ENCODE measurements at regions not wholly inside any gene's neighbourhood (a gene's known extent, or its start where the extent isn't known, plus 50 kb on each side); places are given as distances from the start of the nearest gene placed in this dataset.

- Mint-ChIP-seq H3K27me3 (ENCODE audit: insufficient read depth, unreplicated experiment) (peaks cover 5% of the 10 kb centered on the region), H3K4me1 (ENCODE audit: low read depth, unreplicated experiment) (no peaks in the 10 kb centered on the region), H3K4me3 (ENCODE audit: unreplicated experiment) (no peak overlapping the region), H3K36me3 (ENCODE audit: insufficient read depth, unreplicated experiment) (no peaks in the 10 kb centered on the region), H3K27ac (ENCODE audit: unreplicated experiment) (no peak overlapping the region), H3K9me3 (ENCODE audit: unreplicated experiment) (no peaks in the 10 kb centered on the region)
- BruUV-seq (replicated peaks): no TSS peak
- no peak for DNase-seq
- no peaks in the 10 kb centered on the region for H3K9me3 ChIP-seq
- no peak overlapping the region for H3K4me3 ChIP-seq (ENCODE audit: low read depth, low read length)
- ChIA-PET POLR2A (no interaction called here), CTCF (interaction anchor here (0.6 to 1.1 kb wide), 2 partner anchors 15 to 762 kb away, joined by 3 to 4 read pairs; no protein-coding TSS in a partner anchor)
- no peaks in the 10 kb centered on the region for H3K36me3 ChIP-seq (ENCODE audit: control insufficient read depth, insufficient read depth, low read length)
- no peaks in the 10 kb centered on the region for H3K27me3 ChIP-seq (replicated peaks; ENCODE audit: control insufficient read depth, insufficient read depth, low read length)
- no peak for TF ChIP-seq CTCF (IDR thresholded peaks at IDR 0.05; ENCODE audit: insufficient read depth in 1 of 2, low read depth in 1 of 2, low read length in 1 of 2, severe bottlenecking in 1 of 2, unreplicated experiment in 1 of 2)
- no peaks in the 10 kb centered on the region for H3K4me1 ChIP-seq
- intact Hi-C loops (cut with micrococcal nuclease; ENCODE audit: unreplicated experiment): no loop called here
Measured at GRCh38 chr2:138842341-138842740, 62.2 kb upstream of the NXPH2 start.

GRCh38 chr2:138841459-138841858 lies 61.3 kb upstream of the NXPH2 start:
- H3K4me3 ChIP-seq (ENCODE audit: low read depth, low read length): no peak overlapping the region
- Mint-ChIP-seq H3K9me3 (ENCODE audit: unreplicated experiment) (no peaks in the 10 kb centered on the region), H3K36me3 (ENCODE audit: insufficient read depth, unreplicated experiment) (no peaks in the 10 kb centered on the region), H3K27me3 (ENCODE audit: insufficient read depth, unreplicated experiment) (peaks cover 5% of the 10 kb centered on the region), H3K27ac (ENCODE audit: unreplicated experiment) (no peak overlapping the region), H3K4me3 (ENCODE audit: unreplicated experiment) (no peak overlapping the region), H3K4me1 (ENCODE audit: low read depth, unreplicated experiment) (no peaks in the 10 kb centered on the region)
- no peaks in the 10 kb centered on the region for H3K27me3 ChIP-seq (replicated peaks; ENCODE audit: control insufficient read depth, insufficient read depth, low read length)
- ChIA-PET POLR2A (no interaction called here), CTCF (interaction anchor here (0.7 kb wide), 1 partner anchor 338 kb away, joined by 3 read pairs; no protein-coding TSS in a partner anchor)
- no TSS peak for BruUV-seq (replicated peaks)
- no peak for DNase-seq
- TF ChIP-seq CTCF (IDR thresholded peaks at IDR 0.05; ENCODE audit: insufficient read depth in 1 of 2, low read depth in 1 of 2, low read length in 1 of 2, severe bottlenecking in 1 of 2, unreplicated experiment in 1 of 2): peak in 1 of 2 experiments; percentile 20
- H3K9me3 ChIP-seq: no peaks in the 10 kb centered on the region
- intact Hi-C loops (cut with micrococcal nuclease; ENCODE audit: unreplicated experiment): no loop called here
- no peaks in the 10 kb centered on the region for H3K36me3 ChIP-seq (ENCODE audit: control insufficient read depth, insufficient read depth, low read length)
- H3K4me1 ChIP-seq: no peaks in the 10 kb centered on the region

GRCh38 chr2:138838851-138839620 lies 58.8 kb upstream of the NXPH2 start:
- POLR2A ChIA-PET: no interaction called here

More at GRCh38 chr2:138838851-138839620, 58.8 kb upstream of the NXPH2 start:
- intact Hi-C loops (cut with micrococcal nuclease; ENCODE audit: unreplicated experiment): no loop called here
- H3K27me3 Mint-ChIP-seq (ENCODE audit: insufficient read depth, unreplicated experiment): peaks cover 5% of the 10 kb centered on the region
- H3K9me3 Mint-ChIP-seq (ENCODE audit: unreplicated experiment): no peaks in the 10 kb centered on the region
- no peaks in the 10 kb centered on the region for H3K4me1 Mint-ChIP-seq (ENCODE audit: low read depth, unreplicated experiment)
- H3K27ac Mint-ChIP-seq (ENCODE audit: unreplicated experiment): no peak overlapping the region
- H3K9me3 ChIP-seq: no peaks in the 10 kb centered on the region
- CTCF ChIA-PET: no interaction called here
- no TSS peak for BruUV-seq (replicated peaks)
- no peak overlapping the region for H3K4me3 Mint-ChIP-seq (ENCODE audit: unreplicated experiment)
- DNase-seq: no peak
- no peaks in the 10 kb centered on the region for H3K36me3 ChIP-seq (ENCODE audit: control insufficient read depth, insufficient read depth, low read length)
- no peaks in the 10 kb centered on the region for H3K27me3 ChIP-seq (replicated peaks; ENCODE audit: control insufficient read depth, insufficient read depth, low read length)
- H3K4me3 ChIP-seq (ENCODE audit: low read depth, low read length): no peak overlapping the region
- no peak for TF ChIP-seq CTCF (IDR thresholded peaks at IDR 0.05; ENCODE audit: insufficient read depth in 1 of 2, low read depth in 1 of 2, low read length in 1 of 2, severe bottlenecking in 1 of 2, unreplicated experiment in 1 of 2)
- H3K36me3 Mint-ChIP-seq (ENCODE audit: insufficient read depth, unreplicated experiment): no peaks in the 10 kb centered on the region
- no peaks in the 10 kb centered on the region for H3K4me1 ChIP-seq

All from Caco-2 (cell line).